Activated CD8-positive, alpha-beta T cell treated with anti-CD3 and anti-CD28 coated beads for 36 hours (primary cell): ENCODE measurements at regions not wholly inside any gene's neighbourhood (a gene's known extent, or its start where the extent isn't known, plus 50 kb on each side); places are given as distances from the start of the nearest gene placed in this dataset.

Source experiments
- ATAC-seq: fragments of 200-7000 bp; cut with Tn5 transposase; one replicate; pipeline ENCODE4 v1.10.0; 2021; ENCODE audit warnings: mild to moderate bottlenecking, moderate library complexity
- CTCF ChIA-PET: fragments of 350-600 bp; sonication (Branson Sonifier 250); formaldehyde crosslinking; loops from one replicate; lab custom pipeline; 2021; ENCODE audit warnings: antibody characterized with exemption; lab: Charles Lee
- POLR2A ChIA-PET: fragments of 350-600 bp; sonication (Branson Sonifier 250); formaldehyde crosslinking; loops from one replicate; lab custom pipeline; 2021; ENCODE audit warnings: antibody characterized with exemption; lab: Charles Lee
- DNase-seq: peaks from one replicate; pipeline ENCODE4 v3.0.0-alpha.2; 2020
- H3K27ac Mint-ChIP-seq: one replicate; pipeline ENCODE4 v1.8.0; 2021; ENCODE audit warnings: mild to moderate bottlenecking, mixed read lengths
- H3K27me3 Mint-ChIP-seq: one replicate; pipeline ENCODE4 v1.8.0; 2021; ENCODE audit warnings: mixed read lengths
- H3K36me3 Mint-ChIP-seq: one replicate; pipeline ENCODE4 v1.8.0; 2021; ENCODE audit warnings: low read depth, mixed read lengths
- H3K4me1 Mint-ChIP-seq: one replicate; pipeline ENCODE4 v1.8.0; 2021; ENCODE audit warnings: low read depth, mixed read lengths
- H3K4me3 Mint-ChIP-seq: one replicate; pipeline ENCODE4 v1.8.0; 2021; ENCODE audit warnings: mild to moderate bottlenecking, moderate library complexity, mixed read lengths
- H3K9me3 Mint-ChIP-seq: one replicate; pipeline ENCODE4 v1.8.0; 2021; ENCODE audit warnings: mixed read lengths
- intact Hi-C: fragments of 100-400 bp; cut with micrococcal nuclease; formaldehyde crosslinking; loops from one replicate; pipeline ENCODE4 v1.10.0; 2022
- TF ChIP-seq, protein P1 (sequence below): fragments of 200-600 bp; IDR thresholded peaks from one replicate; pipeline ENCODE4 v1.8.0; 2022; ENCODE audit warnings: antibody characterized with exemption, mild to moderate bottlenecking

GRCh38 chr16:13633391-13633861 is 286.5 kb upstream of the ERCC4 start:
- TF ChIP-seq, protein P1, sequence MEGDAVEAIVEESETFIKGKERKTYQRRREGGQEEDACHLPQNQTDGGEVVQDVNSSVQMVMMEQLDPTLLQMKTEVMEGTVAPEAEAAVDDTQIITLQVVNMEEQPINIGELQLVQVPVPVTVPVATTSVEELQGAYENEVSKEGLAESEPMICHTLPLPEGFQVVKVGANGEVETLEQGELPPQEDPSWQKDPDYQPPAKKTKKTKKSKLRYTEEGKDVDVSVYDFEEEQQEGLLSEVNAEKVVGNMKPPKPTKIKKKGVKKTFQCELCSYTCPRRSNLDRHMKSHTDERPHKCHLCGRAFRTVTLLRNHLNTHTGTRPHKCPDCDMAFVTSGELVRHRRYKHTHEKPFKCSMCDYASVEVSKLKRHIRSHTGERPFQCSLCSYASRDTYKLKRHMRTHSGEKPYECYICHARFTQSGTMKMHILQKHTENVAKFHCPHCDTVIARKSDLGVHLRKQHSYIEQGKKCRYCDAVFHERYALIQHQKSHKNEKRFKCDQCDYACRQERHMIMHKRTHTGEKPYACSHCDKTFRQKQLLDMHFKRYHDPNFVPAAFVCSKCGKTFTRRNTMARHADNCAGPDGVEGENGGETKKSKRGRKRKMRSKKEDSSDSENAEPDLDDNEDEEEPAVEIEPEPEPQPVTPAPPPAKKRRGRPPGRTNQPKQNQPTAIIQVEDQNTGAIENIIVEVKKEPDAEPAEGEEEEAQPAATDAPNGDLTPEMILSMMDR: no peak
- intact Hi-C loops: no loop called here
- H3K27me3 Mint-ChIP-seq: no peaks in the 10 kb centered on the region
- ChIA-PET POLR2A (no interaction called here), CTCF (no interaction called here)
- H3K36me3 Mint-ChIP-seq: no peaks in the 10 kb centered on the region
- peaks cover 2% of the 10 kb centered on the region for H3K9me3 Mint-ChIP-seq
- H3K4me3 Mint-ChIP-seq: no peak overlapping the region
- ATAC-seq (no peak), DNase-seq (no peak)
- no peaks in the 10 kb centered on the region for H3K4me1 Mint-ChIP-seq
- no peak overlapping the region for H3K27ac Mint-ChIP-seq

DNA sequence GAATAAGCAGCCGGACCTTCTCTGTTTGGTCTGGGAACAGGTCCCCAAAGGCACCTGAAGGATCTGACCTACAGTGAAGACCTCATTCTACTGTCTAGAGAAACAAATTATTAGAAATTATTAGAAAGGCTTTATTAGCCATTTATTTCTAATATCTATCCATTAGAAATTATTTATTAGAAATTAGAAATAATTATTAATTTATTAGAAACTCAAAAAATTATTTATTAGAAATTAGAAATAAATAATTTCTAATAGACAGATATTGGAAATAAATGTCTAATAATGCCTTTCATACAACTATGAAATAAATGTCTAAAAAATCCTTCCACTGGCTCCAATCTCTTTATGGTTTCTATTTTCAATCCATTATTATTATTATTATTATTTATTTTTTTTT is 285.7 kb upstream of the ERCC4 start:
- DNase-seq: no peak
- intact Hi-C loops: no loop called here
- Mint-ChIP-seq H3K36me3 (no peaks in the 10 kb centered on the region), H3K4me1 (no peaks in the 10 kb centered on the region), H3K27me3 (no peaks in the 10 kb centered on the region), H3K9me3 (peaks cover 2% of the 10 kb centered on the region), H3K4me3 (no peak overlapping the region), H3K27ac (no peak overlapping the region)
- TF ChIP-seq, protein P1: no peak
- POLR2A ChIA-PET: no interaction called here
- ATAC-seq: no peak
- CTCF ChIA-PET: no interaction called here

DNA sequence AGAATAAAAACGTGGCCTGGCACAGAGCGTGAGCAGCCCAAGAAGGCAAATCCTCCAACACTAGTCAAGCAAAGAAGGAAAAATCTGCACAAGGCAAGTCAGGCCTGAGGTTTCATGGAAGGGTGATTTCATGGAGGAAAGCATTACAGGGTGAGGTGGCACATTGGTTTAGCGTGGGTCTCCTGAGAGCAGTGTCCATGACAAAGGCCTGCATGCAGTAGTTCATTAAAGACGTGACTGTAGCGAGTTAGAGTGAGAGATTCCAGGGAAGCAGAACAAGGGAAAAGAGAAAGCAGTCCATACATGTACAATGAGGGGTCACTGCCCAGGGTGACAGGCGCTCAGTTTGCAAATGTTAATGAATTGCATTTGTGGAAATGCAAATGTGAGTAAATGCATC is 285.0 kb upstream of the ERCC4 start:
- ChIA-PET CTCF (no interaction called here), POLR2A (no interaction called here)
- Mint-ChIP-seq H3K27me3 (no peaks in the 10 kb centered on the region), H3K9me3 (peaks cover 2% of the 10 kb centered on the region), H3K4me3 (no peak overlapping the region), H3K36me3 (no peaks in the 10 kb centered on the region), H3K4me1 (no peaks in the 10 kb centered on the region), H3K27ac (no peak overlapping the region)
- intact Hi-C loops: no loop called here
- TF ChIP-seq, protein P1: no peak
- ATAC-seq: no peak
- DNase-seq: no peak

DNA sequence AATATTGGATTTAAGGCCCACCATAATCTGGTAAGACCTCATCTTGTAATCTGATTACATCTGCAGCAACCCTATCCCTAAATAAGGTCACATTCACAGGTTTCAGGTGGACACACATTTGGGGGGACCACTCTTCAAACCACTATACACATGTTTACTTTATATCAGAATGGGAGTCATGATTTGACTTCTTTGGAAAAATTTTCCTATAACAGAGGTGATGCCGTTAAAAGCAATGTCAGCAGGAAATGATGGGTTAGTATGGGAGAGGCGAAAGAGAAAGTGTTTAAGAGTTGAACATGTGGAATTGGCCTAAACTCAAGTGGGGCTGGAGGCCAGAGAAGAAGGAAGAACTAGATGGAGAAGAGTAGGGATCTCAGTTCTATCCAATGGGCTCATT is 281.7 kb upstream of the ERCC4 start:
- DNase-seq (no peak), ATAC-seq (no peak)
- no peak overlapping the region for H3K27ac Mint-ChIP-seq
- TF ChIP-seq, protein P1: no peak
- intact Hi-C loops: no loop called here
- H3K4me1 Mint-ChIP-seq: no peaks in the 10 kb centered on the region
- H3K36me3 Mint-ChIP-seq: no peaks in the 10 kb centered on the region
- POLR2A ChIA-PET: no interaction called here
- H3K27me3 Mint-ChIP-seq: no peaks in the 10 kb centered on the region
- no peak overlapping the region for H3K4me3 Mint-ChIP-seq
- H3K9me3 Mint-ChIP-seq: peaks cover 2% of the 10 kb centered on the region
- CTCF ChIA-PET: no interaction called here

DNA sequence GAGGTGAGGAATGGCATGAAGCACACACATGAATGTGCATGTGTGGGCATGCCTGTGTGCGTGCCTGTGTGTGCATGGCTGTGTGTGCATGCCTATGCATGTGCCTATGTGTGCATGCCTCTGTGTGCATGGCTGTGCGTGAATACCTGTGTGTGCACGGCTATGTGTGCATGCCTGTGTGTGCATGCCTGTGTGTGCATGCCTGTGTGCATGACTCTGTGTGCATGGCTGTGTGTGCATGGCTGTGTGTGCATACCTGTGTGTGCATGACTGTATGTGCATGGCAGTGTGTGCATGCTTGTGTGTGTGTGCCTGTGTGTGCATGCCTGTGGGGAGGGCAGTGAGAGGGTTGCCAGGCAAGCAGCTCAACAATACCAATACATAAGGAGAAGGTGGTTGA is 276.5 kb upstream of the ERCC4 start:
- no peaks in the 10 kb centered on the region for H3K36me3 Mint-ChIP-seq
- no peak overlapping the region for H3K4me3 Mint-ChIP-seq
- intact Hi-C loops: no loop called here
- no peak overlapping the region for H3K27ac Mint-ChIP-seq
- H3K9me3 Mint-ChIP-seq: no peaks in the 10 kb centered on the region
- ChIA-PET POLR2A (no interaction called here), CTCF (no interaction called here)
- H3K4me1 Mint-ChIP-seq: no peaks in the 10 kb centered on the region
- H3K27me3 Mint-ChIP-seq: no peaks in the 10 kb centered on the region
- TF ChIP-seq, protein P1: no peak
- ATAC-seq: no peak
- no peak for DNase-seq
